Neural cell (in vitro differentiated cells): ENCODE measurements at regions not wholly inside any gene's neighbourhood (a gene's known extent, or its start where the extent isn't known, plus 50 kb on each side); places are given as distances from the start of the nearest gene placed in this dataset.

ENCODE experiments used
- H2AFZ ChIP-seq: fragments of 200-600, 300-800 bp; sonication (generic), shearing (Covaris generic); 2 replicates; pipeline ENCODE4 v1.6.0; 2014; ENCODE audit warnings: low read depth, mild to moderate bottlenecking, antibody characterized with exemption, low read length, moderate library complexity
- H3F3A ChIP-seq: fragments of 200-600 bp; shearing (Covaris generic); 2 replicates; pipeline ENCODE4 v1.6.1; 2016; ENCODE audit warnings: mild to moderate bottlenecking, moderate library complexity, mixed read lengths, antibody characterized with exemption, low read length; ENCODE audit not compliant: insufficient read depth, poor library complexity, severe bottlenecking
- H3K27ac ChIP-seq: fragments of 200-600, 300-800 bp; sonication (generic), shearing (Covaris generic); 2 replicates; pipeline ENCODE4 v1.5.1; 2014; ENCODE audit warnings: mild to moderate bottlenecking, low read length, moderate library complexity
- H3K27me3 ChIP-seq: fragments of 300-800, 200-600 bp; sonication (generic), shearing (Covaris generic); 2 replicates; pipeline ENCODE4 v1.6.0; 2014; ENCODE audit warnings: mild to moderate bottlenecking, low read depth, low read length, moderate library complexity; ENCODE audit not compliant: insufficient read depth
- H3K36me3 ChIP-seq: fragments of 300-800, 200-600 bp; sonication (generic), shearing (Covaris generic); 2 replicates; pipeline ENCODE4 v1.5.1; 2014; ENCODE audit warnings: mild to moderate bottlenecking, antibody characterized with exemption, low read length, moderate library complexity; ENCODE audit not compliant: insufficient read depth
- H3K4me2 ChIP-seq: fragments of 300-800, 200-600 bp; sonication (generic), shearing (Covaris generic); 2 replicates; pipeline ENCODE4 v1.6.0; 2014; ENCODE audit warnings: mild to moderate bottlenecking, low read length
- H3K4me3 ChIP-seq: fragments of 300-800, 200-600 bp; sonication (generic), shearing (Covaris generic); 2 replicates; pipeline ENCODE4 v1.5.1; 2014; ENCODE audit warnings: mild to moderate bottlenecking, low read length, moderate library complexity
- H3K79me2 ChIP-seq: fragments of 200-600 bp; shearing (Covaris generic); replicated peaks from 2 replicates; pipeline ENCODE4 v1.6.0; 2014; ENCODE audit warnings: mild to moderate bottlenecking, low read length, moderate library complexity; ENCODE audit not compliant: insufficient read depth
- H3K9ac ChIP-seq: fragments of 300-800, 200-600 bp; sonication (generic), shearing (Covaris generic); 2 replicates; pipeline ENCODE4 v1.6.1; 2016; ENCODE audit warnings: mild to moderate bottlenecking, low read length, mixed read lengths
- H3K9me2 ChIP-seq: fragments of 200-600 bp; shearing (Covaris generic); 2 replicates; pipeline ENCODE4 v1.6.1; 2016; ENCODE audit warnings: mild to moderate bottlenecking, low read length, mixed read lengths; ENCODE audit not compliant: insufficient read depth
- H3K9me3 ChIP-seq: fragments of 200-600, 300-800 bp; sonication (generic), shearing (Covaris generic); 2 replicates; pipeline ENCODE4 v1.6.1; 2016; ENCODE audit warnings: mild to moderate bottlenecking, mixed run types, low read length, moderate library complexity, mixed read lengths
- H4K20me1 ChIP-seq: fragments of 200-600 bp; shearing (Covaris generic); 2 replicates; pipeline ENCODE4 v1.6.1; 2016; ENCODE audit warnings: mild to moderate bottlenecking, mixed run types; ENCODE audit not compliant: insufficient read depth
- CTCF ChIP-seq: fragments of 450-650 bp; IDR thresholded peaks from 2 replicates; pipeline ENCODE4 v1.5.1; 2014; ENCODE audit warnings: antibody characterized with exemption, mild to moderate bottlenecking, moderate library complexity; ENCODE audit not compliant: poor library complexity, severe bottlenecking
- EP300 ChIP-seq: fragments of 450-650 bp; conservative IDR thresholded peaks from 2 replicates; pipeline ENCODE4 v1.6.1; 2014; ENCODE audit warnings: antibody characterized with exemption, mild to moderate bottlenecking, moderate library complexity; ENCODE audit not compliant: poor library complexity, severe bottlenecking
- EZH2 ChIP-seq: fragments of 200-600, 300-800 bp; shearing (Covaris generic), sonication (generic); IDR thresholded peaks from 2 replicates; pipeline ENCODE4 v1.6.1; 2014; ENCODE audit warnings: antibody characterized with exemption, low read length, borderline replicate concordance, mild to moderate bottlenecking; ENCODE audit not compliant: insufficient read depth, poor library complexity, severe bottlenecking
- MXI1 ChIP-seq: fragments of 450-650 bp; conservative IDR thresholded peaks from 2 replicates; pipeline ENCODE4 v1.6.1; 2014; ENCODE audit warnings: antibody characterized with exemption, mild to moderate bottlenecking; ENCODE audit not compliant: poor library complexity, severe bottlenecking
- POLR2AphosphoS5 ChIP-seq: IDR thresholded peaks from 2 replicates; pipeline ENCODE4 v1.6.1; 2012
- RAD21 ChIP-seq: fragments of 450-650 bp; conservative IDR thresholded peaks from 2 replicates; pipeline ENCODE4 v1.6.1; 2014; ENCODE audit warnings: antibody characterized with exemption, mild to moderate bottlenecking, moderate library complexity
- SMC3 ChIP-seq: fragments of 450-650 bp; conservative IDR thresholded peaks from 2 replicates; pipeline ENCODE4 v1.6.1; 2014; ENCODE audit warnings: antibody characterized with exemption, mild to moderate bottlenecking, moderate library complexity; ENCODE audit not compliant: poor library complexity
- TAF1 ChIP-seq: IDR thresholded peaks from 2 replicates; pipeline ENCODE4 v1.6.1; 2012; ENCODE audit warnings: low read depth
- TF ChIP-seq, protein P1 (sequence below): IDR thresholded peaks from 2 replicates; pipeline ENCODE4 v1.6.1; 2012; ENCODE audit warnings: borderline replicate concordance

GRCh38 chr6:126927841-126928240, 190.6 kb upstream of the RSPO3 start:
- Histone ChIP-seq H3K79me2 (no peaks in the 10 kb centered on the region), H3F3A (no peaks in the 10 kb centered on the region), H3K9me3 (no peaks in the 10 kb centered on the region), H3K9me2 (no peaks in the 10 kb centered on the region), H3K27me3 (no peaks in the 10 kb centered on the region), H3K27ac (no peak overlapping the region), H4K20me1 (no peaks in the 10 kb centered on the region), H3K36me3 (no peaks in the 10 kb centered on the region), H3K4me3 (no peak overlapping the region), H3K9ac (no peak overlapping the region), H3K4me2 (no peak overlapping the region), H2AFZ (no peak overlapping the region)
- no peak for TF ChIP-seq TAF1
- TF ChIP-seq, protein P1, sequence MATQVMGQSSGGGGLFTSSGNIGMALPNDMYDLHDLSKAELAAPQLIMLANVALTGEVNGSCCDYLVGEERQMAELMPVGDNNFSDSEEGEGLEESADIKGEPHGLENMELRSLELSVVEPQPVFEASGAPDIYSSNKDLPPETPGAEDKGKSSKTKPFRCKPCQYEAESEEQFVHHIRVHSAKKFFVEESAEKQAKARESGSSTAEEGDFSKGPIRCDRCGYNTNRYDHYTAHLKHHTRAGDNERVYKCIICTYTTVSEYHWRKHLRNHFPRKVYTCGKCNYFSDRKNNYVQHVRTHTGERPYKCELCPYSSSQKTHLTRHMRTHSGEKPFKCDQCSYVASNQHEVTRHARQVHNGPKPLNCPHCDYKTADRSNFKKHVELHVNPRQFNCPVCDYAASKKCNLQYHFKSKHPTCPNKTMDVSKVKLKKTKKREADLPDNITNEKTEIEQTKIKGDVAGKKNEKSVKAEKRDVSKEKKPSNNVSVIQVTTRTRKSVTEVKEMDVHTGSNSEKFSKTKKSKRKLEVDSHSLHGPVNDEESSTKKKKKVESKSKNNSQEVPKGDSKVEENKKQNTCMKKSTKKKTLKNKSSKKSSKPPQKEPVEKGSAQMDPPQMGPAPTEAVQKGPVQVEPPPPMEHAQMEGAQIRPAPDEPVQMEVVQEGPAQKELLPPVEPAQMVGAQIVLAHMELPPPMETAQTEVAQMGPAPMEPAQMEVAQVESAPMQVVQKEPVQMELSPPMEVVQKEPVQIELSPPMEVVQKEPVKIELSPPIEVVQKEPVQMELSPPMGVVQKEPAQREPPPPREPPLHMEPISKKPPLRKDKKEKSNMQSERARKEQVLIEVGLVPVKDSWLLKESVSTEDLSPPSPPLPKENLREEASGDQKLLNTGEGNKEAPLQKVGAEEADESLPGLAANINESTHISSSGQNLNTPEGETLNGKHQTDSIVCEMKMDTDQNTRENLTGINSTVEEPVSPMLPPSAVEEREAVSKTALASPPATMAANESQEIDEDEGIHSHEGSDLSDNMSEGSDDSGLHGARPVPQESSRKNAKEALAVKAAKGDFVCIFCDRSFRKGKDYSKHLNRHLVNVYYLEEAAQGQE: no peak

GRCh38 chr6:126937426-126937825, 181.0 kb upstream of the RSPO3 start:
- no peak overlapping the region for H3K4me2 ChIP-seq
- H3K36me3 ChIP-seq: no peaks in the 10 kb centered on the region
- H3K27me3 ChIP-seq: no peaks in the 10 kb centered on the region
- no peak overlapping the region for H3K9ac ChIP-seq
- no peaks in the 10 kb centered on the region for H3K9me2 ChIP-seq
- no peak overlapping the region for H3K4me3 ChIP-seq
- H3K27ac ChIP-seq: no peak overlapping the region
- no peak overlapping the region for H2AFZ ChIP-seq
- H3F3A ChIP-seq: no peaks in the 10 kb centered on the region
- no peaks in the 10 kb centered on the region for H3K79me2 ChIP-seq
- H4K20me1 ChIP-seq: no peaks in the 10 kb centered on the region
- H3K9me3 ChIP-seq: no peaks in the 10 kb centered on the region
- TF ChIP-seq SMC3: no peak
- TF ChIP-seq CTCF: no peak
- TF ChIP-seq EP300: no peak
- TF ChIP-seq, protein P1: no peak
- TF ChIP-seq POLR2AphosphoS5: no peak
- no peak for TF ChIP-seq TAF1
- TF ChIP-seq EZH2: no peak
- no peak for TF ChIP-seq RAD21
- no peak for TF ChIP-seq MXI1
